ENCODE measurements at regions not wholly inside any gene's neighbourhood (a gene's known extent, or its start where the extent isn't known, plus 50 kb on each side); places are given as distances from the start of the nearest gene placed in this dataset.

GRCh38 chr16:55263271-55264250 lies 60.4 kb upstream of the IRX6 start:
- no peaks in the 10 kb centered on the region for H3K4me1 ChIP-seq (ENCODE audit: control insufficient read depth, extremely low read depth, insufficient read depth, low read length)
- H3K36me3 ChIP-seq (ENCODE audit: control insufficient read depth in 2 of 2, extremely low read depth in 1 of 2, insufficient read depth in 2 of 2, low read length in 2 of 2) = no peaks in the 10 kb centered on the region
- dilution Hi-C loops (cut with MboI; ENCODE audit: extremely low pct_ligation_motif_present, low sequenced_read_pairs) = loop anchor here (25.0 kb wide), 1 partner anchor 226 kb away; no protein-coding TSS in a partner anchor
- no peak overlapping the region for H3K9ac ChIP-seq (ENCODE audit: control insufficient read depth, extremely low read depth, insufficient read depth, low read length)
- DNase-seq (ENCODE audit: low read depth, low spot score) (no peak), FAIRE-seq (no peak)
- TF ChIP-seq, protein P1, sequence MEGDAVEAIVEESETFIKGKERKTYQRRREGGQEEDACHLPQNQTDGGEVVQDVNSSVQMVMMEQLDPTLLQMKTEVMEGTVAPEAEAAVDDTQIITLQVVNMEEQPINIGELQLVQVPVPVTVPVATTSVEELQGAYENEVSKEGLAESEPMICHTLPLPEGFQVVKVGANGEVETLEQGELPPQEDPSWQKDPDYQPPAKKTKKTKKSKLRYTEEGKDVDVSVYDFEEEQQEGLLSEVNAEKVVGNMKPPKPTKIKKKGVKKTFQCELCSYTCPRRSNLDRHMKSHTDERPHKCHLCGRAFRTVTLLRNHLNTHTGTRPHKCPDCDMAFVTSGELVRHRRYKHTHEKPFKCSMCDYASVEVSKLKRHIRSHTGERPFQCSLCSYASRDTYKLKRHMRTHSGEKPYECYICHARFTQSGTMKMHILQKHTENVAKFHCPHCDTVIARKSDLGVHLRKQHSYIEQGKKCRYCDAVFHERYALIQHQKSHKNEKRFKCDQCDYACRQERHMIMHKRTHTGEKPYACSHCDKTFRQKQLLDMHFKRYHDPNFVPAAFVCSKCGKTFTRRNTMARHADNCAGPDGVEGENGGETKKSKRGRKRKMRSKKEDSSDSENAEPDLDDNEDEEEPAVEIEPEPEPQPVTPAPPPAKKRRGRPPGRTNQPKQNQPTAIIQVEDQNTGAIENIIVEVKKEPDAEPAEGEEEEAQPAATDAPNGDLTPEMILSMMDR (optimal IDR thresholded peaks at IDR 0.05 in 1 of 3, IDR thresholded peaks at IDR 0.05 in 1 of 3, conservative IDR thresholded peaks at IDR 0.05 in 1 of 3; ENCODE audit: extremely low read depth in 1 of 3, insufficient read depth in 2 of 3, low read length in 3 of 3) = no peak
- TF ChIP-seq EZH2 (IDR thresholded peaks at IDR 0.05; ENCODE audit: low read length) = no peak
- H3K9me1 ChIP-seq (ENCODE audit: control insufficient read depth, extremely low read depth, insufficient read depth, low read length) = no peaks in the 10 kb centered on the region
- no peak overlapping the region for H3K4me3 ChIP-seq (ENCODE audit: control insufficient read depth in 2 of 3, extremely low read depth in 1 of 3, insufficient read depth in 2 of 3, low read depth in 1 of 3, low read length in 3 of 3)
- H3K4me2 ChIP-seq (ENCODE audit: control insufficient read depth, extremely low read depth, insufficient read depth, low read depth, low read length) = no peak overlapping the region
- no peaks in the 10 kb centered on the region for H3K9me3 ChIP-seq (ENCODE audit: control insufficient read depth, low read depth, low read length)
- H3K27ac ChIP-seq (ENCODE audit: control insufficient read depth, insufficient read depth, low read length) = no peak overlapping the region
- H3K27me3 ChIP-seq (ENCODE audit: control insufficient read depth, extremely low read depth, insufficient read depth, low read length) = no peaks in the 10 kb centered on the region
- H4K20me1 ChIP-seq (ENCODE audit: control insufficient read depth, extremely low read depth, insufficient read depth, low read length) = no peaks in the 10 kb centered on the region
- H3K79me2 ChIP-seq (ENCODE audit: control insufficient read depth, insufficient read depth, low read length) = no peaks in the 10 kb centered on the region
- no peak overlapping the region for H2AFZ ChIP-seq (ENCODE audit: control insufficient read depth, low read length)

DNA sequence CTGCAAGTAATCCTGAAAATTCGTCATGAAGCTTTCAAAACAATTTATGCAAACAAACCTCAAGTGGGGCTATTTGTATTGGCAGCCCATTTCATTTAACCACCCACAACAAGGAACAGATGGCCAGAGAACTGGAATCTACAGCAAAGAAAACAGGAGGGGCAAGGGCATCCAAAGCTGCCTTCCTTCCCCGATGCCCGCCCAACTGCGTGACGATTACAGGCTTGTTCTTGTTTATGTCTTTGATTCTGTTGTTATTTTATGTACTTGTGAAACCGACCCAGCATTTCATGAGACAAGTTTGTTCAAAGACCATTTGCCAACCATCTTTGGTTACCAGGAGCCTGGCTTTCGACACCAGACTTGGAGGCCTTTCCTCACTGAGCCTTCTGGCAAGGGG lies 59.1 kb upstream of the IRX6 start:
- Histone ChIP-seq H3K36me3 (ENCODE audit: control insufficient read depth in 2 of 2, extremely low read depth in 1 of 2, insufficient read depth in 2 of 2, low read length in 2 of 2) (no peaks in the 10 kb centered on the region), H3K4me3 (ENCODE audit: control insufficient read depth in 2 of 3, extremely low read depth in 1 of 3, insufficient read depth in 2 of 3, low read depth in 1 of 3, low read length in 3 of 3) (no peak overlapping the region), H3K4me1 (ENCODE audit: control insufficient read depth, extremely low read depth, insufficient read depth, low read length) (no peaks in the 10 kb centered on the region), H2AFZ (ENCODE audit: control insufficient read depth, low read length) (no peak overlapping the region), H3K27ac (ENCODE audit: control insufficient read depth, insufficient read depth, low read length) (no peak overlapping the region), H3K9me3 (ENCODE audit: control insufficient read depth, low read depth, low read length) (no peaks in the 10 kb centered on the region), H3K9ac (ENCODE audit: control insufficient read depth, extremely low read depth, insufficient read depth, low read length) (no peak overlapping the region), H3K27me3 (ENCODE audit: control insufficient read depth, extremely low read depth, insufficient read depth, low read length) (no peaks in the 10 kb centered on the region), H4K20me1 (ENCODE audit: control insufficient read depth, extremely low read depth, insufficient read depth, low read length) (no peaks in the 10 kb centered on the region), H3K4me2 (ENCODE audit: control insufficient read depth, extremely low read depth, insufficient read depth, low read depth, low read length) (no peak overlapping the region), H3K79me2 (ENCODE audit: control insufficient read depth, insufficient read depth, low read length) (no peaks in the 10 kb centered on the region), H3K9me1 (ENCODE audit: control insufficient read depth, extremely low read depth, insufficient read depth, low read length) (no peaks in the 10 kb centered on the region)
- dilution Hi-C loops (cut with MboI; ENCODE audit: extremely low pct_ligation_motif_present, low sequenced_read_pairs) = loop anchor here (25.0 kb wide), 1 partner anchor 228 kb away; no protein-coding TSS in a partner anchor
- DNase-seq (ENCODE audit: low read depth, low spot score) (no peak), FAIRE-seq (no peak)
- TF ChIP-seq EZH2 (IDR thresholded peaks at IDR 0.05; ENCODE audit: low read length) = no peak
- TF ChIP-seq, protein P1 (optimal IDR thresholded peaks at IDR 0.05 in 1 of 3, IDR thresholded peaks at IDR 0.05 in 1 of 3, conservative IDR thresholded peaks at IDR 0.05 in 1 of 3; ENCODE audit: extremely low read depth in 1 of 3, insufficient read depth in 2 of 3, low read length in 3 of 3) = no peak
